HG02973 (cell line): ENCODE measurements at regions not wholly inside any gene's neighbourhood (a gene's known extent, or its start where the extent isn't known, plus 50 kb on each side); places are given as distances from the start of the nearest gene placed in this dataset.

Source experiments
- ATAC-seq: cut with Tn5 transposase; IDR thresholded peaks from one replicate; pipeline ENCODE4 v1.9.1; 2021; ENCODE audit warnings: moderate library complexity; ENCODE audit not compliant: unreplicated experiment

DNA sequence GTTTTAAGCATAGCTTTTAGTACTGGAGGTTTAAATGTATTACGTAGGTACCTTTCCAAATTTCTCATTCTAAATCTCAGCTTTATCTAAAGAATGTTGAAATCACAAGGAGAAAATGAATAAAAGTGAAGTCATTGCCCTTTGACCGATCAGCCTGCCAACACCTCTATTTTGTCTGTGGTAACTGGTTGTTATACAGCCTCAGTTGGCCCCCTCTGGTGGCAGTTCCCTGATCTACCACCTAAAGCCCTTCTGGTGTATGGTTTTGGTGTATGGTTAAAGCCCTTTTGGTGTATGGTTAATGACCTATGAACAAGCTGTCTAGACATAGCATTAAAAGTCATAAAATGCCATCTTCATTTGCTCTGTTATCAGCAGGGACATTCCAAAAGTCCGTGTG, 378.2 kb upstream of the AZI2 start:
- peak; percentile 83 for ATAC-seq

DNA sequence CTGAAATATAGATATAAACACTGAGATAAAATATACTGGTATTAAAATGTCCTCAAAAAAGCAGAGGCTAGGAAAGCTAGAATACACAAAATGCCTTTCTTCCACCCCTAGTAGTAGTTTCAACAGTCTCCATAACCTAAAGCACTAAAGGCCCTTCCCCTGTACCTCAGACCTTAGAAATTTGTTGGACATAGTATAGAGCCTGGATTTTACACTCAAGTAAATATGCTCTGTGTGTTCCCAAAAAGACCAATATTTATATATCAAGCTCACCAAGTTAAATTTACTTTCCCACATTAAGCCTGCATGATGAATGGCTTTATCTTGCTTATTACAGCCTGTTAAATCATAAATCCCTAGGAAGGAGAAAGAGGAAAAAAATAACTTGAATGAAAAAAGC, 378.7 kb upstream of the AZI2 start:
- ATAC-seq: no peak

DNA sequence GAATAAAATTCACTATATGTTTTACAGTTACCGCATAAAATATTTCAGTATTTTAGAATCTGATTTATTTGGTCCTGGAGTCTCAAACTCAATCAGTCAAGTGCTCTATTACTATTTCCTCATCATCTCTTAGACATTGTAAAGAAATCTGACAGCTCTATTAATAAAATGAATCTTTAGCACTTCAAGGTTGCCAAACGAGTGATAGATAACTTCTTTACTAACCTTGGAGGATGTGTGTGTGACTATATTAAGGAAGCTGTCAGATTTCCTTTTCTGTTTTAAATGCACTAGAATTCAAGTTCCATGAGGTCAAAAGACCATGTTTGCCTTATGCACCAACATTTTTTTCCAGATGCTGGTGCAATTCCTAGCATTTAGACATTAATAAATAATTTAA, 389.8 kb upstream of the AZI2 start:
- no peak for ATAC-seq

DNA sequence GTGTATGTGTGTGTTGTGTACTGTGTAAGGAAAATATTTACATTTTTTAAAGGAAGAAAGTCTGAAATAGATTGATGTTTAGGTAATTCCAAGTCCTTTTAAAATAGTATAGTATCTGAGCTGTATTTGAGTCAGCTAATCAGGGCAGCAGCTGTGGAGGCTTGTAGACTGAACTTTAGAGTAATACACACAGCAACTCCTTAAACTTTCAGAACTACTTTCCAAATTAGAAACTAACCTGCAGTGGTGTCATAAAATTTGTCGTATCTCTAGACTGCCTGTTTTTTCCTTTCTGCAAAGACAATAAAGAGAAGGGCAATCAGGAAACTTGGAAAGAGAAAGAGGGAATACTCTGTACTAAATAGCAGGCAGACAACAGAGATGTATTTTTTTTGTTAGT, 391.0 kb upstream of the AZI2 start:
- ATAC-seq: no peak

DNA sequence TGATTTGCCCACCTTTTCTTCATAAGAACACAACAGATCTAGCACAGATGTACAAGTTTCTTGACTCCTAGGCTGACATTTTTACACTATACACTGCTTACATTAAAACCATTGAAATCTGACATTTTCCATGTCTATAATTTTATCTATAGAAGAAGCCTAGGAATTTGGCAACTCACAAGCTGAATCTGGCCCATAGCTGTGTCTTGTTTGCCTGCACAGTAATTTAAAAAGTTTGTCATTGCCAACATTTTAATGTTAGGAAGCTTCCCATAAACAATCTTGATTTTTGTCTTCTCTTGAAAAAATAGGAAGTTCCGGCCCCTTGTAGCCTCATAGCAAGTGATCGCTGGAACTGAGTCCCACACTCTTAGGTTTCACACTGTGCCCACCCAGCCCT, 394.6 kb upstream of the AZI2 start:
- ATAC-seq: no peak

DNA sequence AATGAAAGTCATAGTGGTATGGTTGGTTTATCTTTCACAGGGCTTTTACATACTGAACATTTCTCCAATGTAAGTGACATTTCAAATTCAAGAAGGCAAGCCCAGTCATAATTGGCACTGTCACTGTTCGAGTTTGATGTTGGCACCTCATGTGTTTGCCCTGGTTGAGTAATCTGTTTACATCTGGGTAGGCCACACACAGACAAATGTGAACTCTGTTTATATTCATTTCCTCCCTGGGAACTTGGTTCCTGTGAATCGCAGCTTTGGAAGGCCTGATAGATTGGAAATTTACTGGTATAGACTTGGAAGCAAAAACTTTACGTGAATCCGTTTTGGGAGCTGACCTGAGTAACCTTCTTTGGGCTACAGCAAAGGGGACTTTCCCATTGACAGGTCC, 395.2 kb upstream of the AZI2 start:
- no peak for ATAC-seq

DNA sequence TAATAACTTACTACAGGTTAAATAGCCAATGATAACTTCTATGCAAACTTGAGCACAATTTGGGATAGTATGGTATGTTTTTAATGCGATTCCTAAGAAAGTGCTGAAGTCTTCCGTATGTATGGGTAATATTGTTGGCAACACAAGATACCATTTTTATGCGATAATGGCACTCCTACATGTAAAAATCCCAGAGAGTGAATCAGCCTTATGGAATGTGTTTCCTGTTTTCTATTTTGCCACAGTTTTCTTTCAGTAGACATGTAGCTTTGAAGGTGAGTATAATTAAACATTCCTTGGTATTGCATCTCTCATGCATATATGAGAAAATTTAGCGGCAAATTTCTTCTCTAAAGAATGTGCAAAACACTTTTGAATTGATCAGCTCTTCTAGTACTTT, 396.8 kb upstream of the AZI2 start:
- no peak for ATAC-seq

DNA sequence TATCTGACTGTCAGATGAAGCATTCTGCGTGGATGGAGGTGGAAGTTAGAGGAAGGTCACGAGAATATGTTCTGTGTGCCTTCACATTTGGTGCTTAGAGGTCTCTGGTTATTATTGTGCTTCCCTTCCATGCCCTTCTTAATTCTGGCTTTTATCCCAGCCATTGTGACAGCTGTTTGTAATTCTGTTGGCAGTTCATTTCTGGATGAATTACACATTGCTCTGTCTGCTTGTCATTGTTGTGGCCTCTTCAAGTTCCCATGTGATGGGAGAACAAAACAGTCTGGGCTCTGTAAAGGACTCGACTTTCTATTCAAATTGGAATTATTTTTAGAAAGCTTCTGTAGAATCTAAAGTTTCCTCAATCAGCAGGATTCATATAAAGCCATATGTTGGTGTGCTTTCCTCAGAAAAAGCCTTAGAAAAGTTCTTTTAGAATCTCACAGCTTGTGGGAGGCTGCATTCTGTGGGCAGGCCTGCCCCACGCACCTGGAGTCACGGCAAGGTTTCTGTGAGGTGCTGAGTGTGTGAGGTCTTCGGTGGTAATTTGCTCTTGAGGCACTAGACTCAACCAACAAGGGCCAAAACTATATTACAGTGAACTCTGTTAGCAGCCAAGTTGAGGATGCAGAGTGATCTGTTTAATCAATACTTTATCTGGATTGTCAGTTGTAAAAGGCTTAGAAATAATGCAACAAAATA, 397.4 kb upstream of the AZI2 start:
- ATAC-seq: no peak

DNA sequence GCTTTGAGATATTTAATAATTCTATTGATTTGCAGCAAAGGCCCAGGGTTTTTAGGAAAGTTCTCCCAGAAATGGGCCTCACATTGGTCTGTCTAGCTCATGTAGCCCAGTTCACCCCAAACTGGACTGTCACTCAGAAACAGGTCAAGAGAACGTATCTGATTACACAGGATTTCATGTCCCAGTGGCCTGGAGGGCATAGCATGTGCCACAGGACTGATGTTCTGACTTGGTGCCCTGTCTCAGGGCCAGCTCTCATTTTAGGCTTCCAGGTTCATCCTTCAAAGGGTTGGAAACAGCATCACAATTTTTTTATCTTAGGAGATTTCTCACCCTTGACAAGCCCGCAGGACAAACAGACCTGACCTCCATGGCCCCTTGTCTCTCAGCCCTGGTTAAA, 398.4 kb upstream of the AZI2 start:
- ATAC-seq: no peak

DNA sequence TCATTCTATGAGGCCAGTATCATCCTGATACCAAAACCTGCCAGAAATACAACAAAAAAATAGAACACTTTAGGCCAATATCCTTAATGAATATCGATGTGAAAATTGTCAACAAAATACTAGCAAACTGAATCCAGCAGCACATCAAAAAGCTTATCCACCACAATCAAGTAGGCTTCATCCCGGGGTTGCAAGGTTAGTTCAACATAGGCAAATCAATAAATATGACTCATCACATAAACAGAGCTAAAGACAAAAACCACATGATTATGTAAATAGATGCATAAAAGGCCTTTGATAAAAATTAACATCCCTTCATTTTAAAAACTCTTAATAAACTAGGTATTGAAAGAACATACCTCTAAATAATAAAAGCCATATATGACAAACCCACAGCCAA, 403.2 kb upstream of the AZI2 start:
- ATAC-seq: no peak

DNA sequence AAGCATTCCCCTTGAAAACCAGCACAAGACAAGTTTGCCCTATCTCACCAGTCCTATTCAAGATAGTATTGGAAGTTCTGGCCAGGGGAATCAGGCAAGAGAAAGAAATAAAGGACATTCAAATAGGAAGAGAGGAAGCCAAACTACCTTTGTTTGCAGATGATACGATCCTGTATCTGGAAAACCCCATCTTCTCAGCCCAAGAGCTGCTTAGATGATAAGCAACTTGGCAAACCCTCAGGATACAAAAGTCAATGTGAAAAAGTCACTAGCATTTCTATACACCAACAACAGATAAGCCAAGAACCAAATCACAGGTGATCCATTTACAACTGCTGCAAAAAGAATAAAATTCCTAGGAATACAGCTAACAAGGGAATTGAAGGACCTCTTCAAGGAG, 403.7 kb upstream of the AZI2 start:
- ATAC-seq: no peak

DNA sequence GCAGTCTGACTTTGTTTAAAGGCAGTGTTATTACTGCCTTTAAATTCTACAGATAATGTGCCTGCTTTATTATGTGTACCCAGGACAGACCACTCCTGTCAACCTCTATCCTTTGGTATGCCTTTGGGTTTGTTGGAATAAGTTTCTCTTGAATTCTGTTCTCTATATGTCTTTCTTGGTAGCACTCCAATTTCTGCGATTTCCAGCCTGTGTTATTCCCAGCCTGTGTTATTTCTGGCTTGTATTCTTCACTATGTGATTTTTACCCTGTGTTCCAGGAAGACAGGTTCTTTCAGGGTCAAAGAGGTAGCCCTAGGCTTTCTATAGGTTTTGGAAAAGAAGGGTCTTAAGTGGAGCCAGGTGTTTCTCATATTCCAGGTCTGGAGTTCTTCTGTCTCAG, 407.4 kb upstream of the AZI2 start:
- no peak for ATAC-seq

DNA sequence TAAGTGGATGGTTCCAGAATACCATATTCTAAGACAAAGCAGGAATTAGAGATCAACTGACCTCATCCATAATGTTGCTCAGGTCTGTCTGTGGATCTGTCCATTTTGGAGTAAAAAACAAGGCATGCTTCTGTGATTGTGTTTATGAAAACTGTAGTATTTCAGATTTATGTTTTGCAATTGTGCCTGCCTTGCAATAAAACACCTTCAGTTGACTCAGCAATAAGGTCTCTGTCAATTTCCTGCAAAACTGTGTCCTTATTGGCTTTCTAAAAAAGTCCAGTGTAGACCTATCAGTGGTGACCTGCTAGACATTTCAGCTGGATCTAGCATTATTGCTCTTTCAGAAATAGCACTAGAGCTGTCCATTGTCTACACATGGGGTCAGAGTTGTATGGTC, 409.5 kb upstream of the AZI2 start:
- no peak for ATAC-seq

DNA sequence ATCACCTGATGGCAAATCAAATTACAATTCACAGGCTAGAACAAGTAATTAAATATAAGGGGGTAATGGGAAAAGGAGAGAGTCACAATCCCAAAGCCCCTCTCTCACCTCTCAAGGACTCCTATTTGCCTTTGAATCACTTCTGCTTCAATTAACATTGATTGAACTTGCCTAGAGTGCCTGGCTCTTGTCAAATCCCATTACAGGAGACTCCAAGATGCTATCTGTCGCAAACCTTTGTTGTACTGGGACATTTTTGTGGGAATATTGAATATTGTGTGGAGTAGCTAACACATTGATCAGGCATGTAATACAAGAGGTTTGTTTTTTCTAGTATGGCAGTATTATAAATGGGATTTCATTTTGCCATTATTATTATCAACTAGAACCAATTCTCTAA, 412.8 kb upstream of the AZI2 start:
- ATAC-seq: no peak

DNA sequence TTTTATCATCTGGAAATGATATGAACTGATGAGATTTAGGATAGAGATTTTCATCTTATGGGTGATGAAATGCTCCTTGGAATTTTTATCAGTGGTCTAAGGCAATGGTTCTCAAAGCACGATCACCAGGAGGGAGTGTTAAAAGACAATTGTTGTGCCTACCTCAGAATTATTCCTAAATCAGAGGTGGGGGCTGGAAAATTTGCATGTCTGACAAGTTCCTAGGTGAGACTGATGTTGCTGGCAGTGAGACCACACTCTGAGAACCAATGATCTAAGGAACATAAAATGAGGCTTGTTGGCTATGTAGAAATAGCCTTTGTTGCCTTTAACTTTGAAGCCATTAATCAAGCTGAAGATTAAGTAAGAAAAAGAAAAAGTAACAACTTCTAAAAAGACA, 416.6 kb upstream of the AZI2 start:
- no peak for ATAC-seq

DNA sequence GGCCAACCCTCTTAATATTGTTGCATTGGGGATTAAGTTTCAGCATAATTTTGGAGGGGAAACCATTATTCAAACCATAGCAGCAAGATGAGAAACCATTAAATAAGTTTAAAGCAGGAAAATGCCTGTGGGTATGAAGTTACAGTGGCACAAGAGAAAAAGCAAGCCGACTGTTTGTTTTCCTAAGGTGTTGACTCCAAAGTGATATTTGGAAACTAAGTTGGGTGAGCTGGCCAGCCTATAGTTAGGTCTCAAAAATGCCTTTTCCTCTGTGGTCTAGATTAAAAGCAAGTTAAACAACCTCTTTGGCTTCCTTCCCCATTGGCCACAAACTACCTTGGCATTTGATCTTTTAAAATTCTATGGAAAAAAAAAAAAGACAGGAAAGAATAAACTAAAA, 419.8 kb upstream of the AZI2 start:
- ATAC-seq: no peak

DNA sequence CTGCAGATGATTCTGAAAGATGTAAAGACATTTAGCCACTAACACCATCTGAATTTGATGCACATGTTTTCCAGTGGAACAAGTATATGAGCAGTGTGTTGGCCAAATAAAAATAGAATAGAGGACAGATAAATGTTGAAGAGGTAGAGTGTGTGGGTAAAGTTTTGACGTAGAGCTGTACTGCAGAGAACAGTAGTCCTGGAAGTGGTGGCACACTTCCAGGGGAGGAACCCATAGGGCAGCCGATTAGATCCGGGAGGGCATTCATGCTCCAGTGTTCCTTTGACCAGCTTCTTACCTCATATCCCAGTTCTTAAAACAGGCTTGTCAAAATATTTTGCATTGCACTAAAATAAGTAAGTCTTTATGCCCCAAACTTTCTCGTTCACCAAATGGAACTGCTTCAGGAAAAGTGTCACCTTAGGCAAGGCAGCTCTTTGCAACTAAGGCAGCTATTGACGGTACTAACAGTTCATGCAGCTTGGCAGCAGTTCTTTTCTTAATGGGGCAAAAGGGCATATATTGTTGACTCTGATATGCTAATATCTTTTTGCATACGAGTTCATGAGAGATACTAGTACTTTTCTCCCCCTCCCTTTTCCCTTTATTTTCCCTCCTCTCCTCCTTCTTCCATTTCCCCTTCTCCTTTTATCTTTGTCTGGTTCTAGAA, 429.3 kb upstream of the AZI2 start:
- no peak for ATAC-seq

DNA sequence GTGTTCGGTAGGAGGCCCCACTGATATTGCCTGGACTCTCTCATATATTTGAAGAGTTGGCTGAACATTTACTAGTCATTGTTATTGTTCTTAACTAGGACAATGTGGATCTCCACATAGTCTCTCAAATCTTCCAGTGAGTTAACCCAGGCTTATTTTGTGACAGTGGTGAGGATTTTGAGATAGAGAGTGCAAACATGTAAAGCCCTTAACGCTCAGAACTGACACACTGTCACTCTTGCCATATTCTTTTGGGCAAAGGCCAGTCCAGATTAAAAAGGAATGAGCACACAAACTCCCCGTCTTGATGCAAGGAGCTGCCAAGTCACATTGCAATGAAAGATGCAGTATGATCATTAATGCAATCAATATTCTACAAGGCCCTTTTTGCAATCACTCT, 431.9 kb upstream of the AZI2 start:
- ATAC-seq: no peak

DNA sequence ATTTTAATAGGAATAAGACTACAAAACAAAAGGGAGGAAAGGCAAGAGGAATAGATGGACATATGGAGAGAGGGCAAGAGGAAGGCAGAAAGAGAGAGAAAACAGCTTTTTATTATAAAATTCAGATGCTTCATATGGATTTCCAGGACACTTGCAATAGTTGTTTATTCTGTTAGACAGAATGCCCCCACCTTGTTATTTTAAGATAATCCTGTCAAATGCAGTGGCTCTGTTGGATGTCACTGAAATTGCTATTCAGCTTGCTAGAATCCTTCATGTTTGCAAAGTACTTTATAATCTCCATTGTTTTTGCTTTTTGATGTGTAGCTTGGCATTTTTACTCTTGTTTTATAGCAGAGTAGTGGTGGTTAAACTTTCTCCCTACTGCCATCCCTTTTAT, 432.4 kb upstream of the AZI2 start:
- no peak for ATAC-seq

DNA sequence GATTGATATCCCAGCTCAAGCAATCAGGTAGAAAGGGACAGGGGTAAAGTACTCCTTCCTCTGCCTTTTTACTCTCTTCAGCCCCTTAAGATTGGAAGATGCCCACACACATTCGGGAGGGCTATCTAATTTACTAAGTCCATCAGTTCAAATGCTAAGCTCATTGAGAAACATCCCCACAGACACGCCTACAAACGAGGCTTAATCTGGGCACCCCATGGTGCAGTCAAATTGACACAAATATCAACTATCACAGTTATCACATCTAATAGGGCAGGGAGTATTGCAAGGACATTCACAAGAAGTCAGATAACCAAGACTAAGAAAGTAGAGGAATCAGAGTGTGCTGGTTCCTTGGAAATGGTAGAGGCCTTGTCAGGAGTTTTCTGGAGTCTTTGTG, 437.8 kb upstream of the AZI2 start:
- no peak for ATAC-seq

DNA sequence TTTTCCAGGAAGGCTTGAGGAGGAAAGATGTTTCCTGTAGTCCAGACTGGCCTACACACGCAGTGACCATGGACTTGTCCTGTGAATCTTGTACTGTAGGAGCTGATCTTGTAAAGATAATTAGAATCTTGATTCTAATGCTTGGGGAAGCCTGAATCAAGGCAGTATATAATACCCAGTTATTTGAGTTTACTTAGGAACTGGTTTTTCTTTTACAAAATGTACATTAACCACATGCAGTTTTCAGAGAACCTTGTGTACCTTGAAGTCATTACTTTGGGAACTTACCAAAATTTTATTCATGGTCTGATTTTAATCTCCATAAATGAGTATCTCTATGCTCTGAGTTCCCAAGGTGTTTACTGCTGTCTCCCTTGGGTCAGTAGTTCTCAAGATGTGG, 439.9 kb upstream of the AZI2 start:
- ATAC-seq: no peak

DNA sequence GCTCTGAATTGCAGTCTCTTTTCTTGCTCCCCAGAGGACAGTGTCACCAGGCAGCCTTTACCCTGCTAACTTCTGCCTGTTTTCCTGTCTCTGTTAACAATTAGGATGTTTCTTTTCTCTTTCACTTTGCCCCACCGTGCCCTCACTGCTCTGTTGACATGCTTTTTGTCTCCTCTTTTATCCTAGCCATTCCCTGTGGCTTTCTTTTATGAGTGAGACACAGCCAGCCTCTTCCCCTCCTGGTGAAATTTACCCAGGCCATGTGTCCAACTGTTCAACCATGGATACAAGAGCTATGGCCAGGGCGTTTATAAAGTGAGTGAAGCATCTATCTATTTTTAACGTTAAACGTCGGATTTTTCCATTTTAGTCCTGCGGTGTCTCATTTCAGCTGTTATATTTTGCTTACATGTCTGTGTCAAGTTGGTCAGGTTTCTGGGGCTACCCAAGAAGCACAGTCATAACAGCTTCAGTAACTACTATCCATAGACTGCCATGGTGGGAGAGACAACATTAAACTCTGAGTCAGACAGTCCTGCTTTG, 443.2 kb upstream of the AZI2 start:
- ATAC-seq: no peak

DNA sequence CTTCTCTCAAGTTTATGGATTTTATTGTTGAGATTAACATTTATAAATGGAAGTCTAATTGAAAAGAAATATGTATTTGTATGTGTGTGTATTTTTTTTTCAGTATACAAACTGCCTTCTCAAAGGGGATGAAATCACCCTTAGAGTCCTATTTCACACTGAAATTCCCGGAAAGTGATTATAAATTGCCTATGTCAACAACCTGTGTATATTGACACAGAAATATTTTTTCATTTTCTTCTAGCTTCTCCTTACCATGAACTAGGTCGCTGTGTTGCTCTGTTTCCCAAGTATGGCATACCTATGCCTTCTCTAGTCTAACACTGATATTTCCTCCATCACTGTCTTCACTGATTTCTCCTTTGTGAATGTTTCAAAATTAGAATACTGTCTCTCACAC, 444.0 kb upstream of the AZI2 start:
- ATAC-seq: no peak
